Endodermal cell (in vitro differentiated cells): ENCODE measurements at regions not wholly inside any gene's neighbourhood (a gene's known extent, or its start where the extent isn't known, plus 50 kb on each side); places are given as distances from the start of the nearest gene placed in this dataset.

Experiments
- DNase-seq: peaks from one replicate; pipeline ENCODE4 v3.0.0-alpha.2; 2017
- H3K27ac ChIP-seq: 2 replicates; pipeline ENCODE4 v1.5.1; 2013; ENCODE audit warnings: mild to moderate bottlenecking, low read depth, low read length, moderate library complexity
- H3K27me3 ChIP-seq: 2 replicates; pipeline ENCODE4 v1.6.1; 2013; ENCODE audit warnings: mild to moderate bottlenecking, low read length, moderate library complexity; ENCODE audit not compliant: insufficient read depth, control insufficient read depth, poor library complexity, severe bottlenecking
- H3K36me3 ChIP-seq: 2 replicates; pipeline ENCODE4 v1.7.0; 2013; ENCODE audit warnings: mild to moderate bottlenecking, low read length, moderate library complexity; ENCODE audit not compliant: control insufficient read depth, insufficient read depth
- H3K4me1 ChIP-seq: one replicate; pipeline ENCODE4 v1.7.0; 2013; ENCODE audit warnings: low read length; ENCODE audit not compliant: control insufficient read depth, insufficient read depth
- H3K4me3 ChIP-seq: 2 replicates; pipeline ENCODE4 v1.5.1; 2013; ENCODE audit warnings: mild to moderate bottlenecking, low read length, moderate library complexity
- H3K9ac ChIP-seq: 2 replicates; pipeline ENCODE4 v1.6.1; 2013; ENCODE audit warnings: mild to moderate bottlenecking, low read length, moderate library complexity; ENCODE audit not compliant: poor library complexity, severe bottlenecking; ENCODE audit errors: extremely low read depth
- H3K9me3 ChIP-seq: 2 replicates; pipeline ENCODE4 v1.6.1; 2013; ENCODE audit warnings: mild to moderate bottlenecking, low read length, moderate library complexity; ENCODE audit not compliant: control insufficient read depth
- H3K27ac Mint-ChIP-seq: 2 replicates; pipeline ENCODE4 v1.8.0; 2020; ENCODE audit warnings: mixed read lengths
- H3K27me3 Mint-ChIP-seq: 2 replicates; pipeline ENCODE4 v1.8.0; 2021; ENCODE audit warnings: mild to moderate bottlenecking, mixed read lengths; ENCODE audit not compliant: insufficient read depth
- H3K36me3 Mint-ChIP-seq: 2 replicates; pipeline ENCODE4 v1.8.0; 2020; ENCODE audit warnings: low read depth, mixed read lengths
- H3K4me1 Mint-ChIP-seq: 2 replicates; pipeline ENCODE4 v1.8.0; 2020; ENCODE audit warnings: mixed read lengths
- H3K4me3 Mint-ChIP-seq: 2 replicates; pipeline ENCODE4 v1.8.0; 2020; ENCODE audit warnings: mild to moderate bottlenecking, moderate library complexity, mixed read lengths
- H3K9me3 Mint-ChIP-seq: 2 replicates; pipeline ENCODE4 v1.8.0; 2020; ENCODE audit warnings: mild to moderate bottlenecking, mixed read lengths
- CTCF ChIP-seq: fragments of 200-600 bp; sonication (generic); conservative IDR thresholded peaks from 2 replicates; pipeline ENCODE4 v1.5.0; 2021; ENCODE audit warnings: antibody characterized with exemption, mild to moderate bottlenecking
- WGBS, 2 experiments: methylation state at CpG; one replicate each; pipeline versions ENCODE4 v1.1.5 to v1.1.7; 2013; ENCODE audit warnings: missing lambda C conversion rate in 2 of 2, mixed read lengths in 1 of 2; ENCODE audit not compliant: insufficient coverage in 1 of 2, insufficient read length in 1 of 2; 5-methylcytosine and 5-hydroxymethylcytosine counted together

- H3K4me3 Mint-ChIP-seq, result no peak overlapping the region
Observed at GRCh38 chr6:165849534-165850430, 186.7 kb upstream of the PDE10A start.

GRCh38 chr6:165848086-165848426 lies 185.0 kb upstream of the PDE10A start:
- no peak overlapping the region for H3K4me3 ChIP-seq
- Mint-ChIP-seq H3K36me3 (no peaks in the 10 kb centered on the region), H3K4me3 (no peak overlapping the region), H3K9me3 (no peaks in the 10 kb centered on the region), H3K4me1 (peaks cover 17% of the 10 kb centered on the region), H3K27ac (no peak overlapping the region), H3K27me3 (peaks cover 43% of the 10 kb centered on the region)
- peak; percentile 83 for DNase-seq
- no peak overlapping the region for H3K27ac ChIP-seq
- H3K4me1 ChIP-seq, result no peaks in the 10 kb centered on the region
- 86 to 94% methylated on average over 7 to 11 of the region's 11 CpGs for whole genome bisulfite sequencing, 2 experiments
- no peaks in the 10 kb centered on the region for H3K9me3 ChIP-seq
- peaks cover 22% of the 10 kb centered on the region for H3K27me3 ChIP-seq
- H3K9ac ChIP-seq, result no peak overlapping the region
- TF ChIP-seq CTCF, result peak; percentile 78
- H3K36me3 ChIP-seq, result no peaks in the 10 kb centered on the region

More at GRCh38 chr6:165849534-165850430, 186.7 kb upstream of the PDE10A start:
- Mint-ChIP-seq H3K27me3 (peaks cover 58% of the 10 kb centered on the region), H3K4me1 (peaks cover 12% of the 10 kb centered on the region), H3K9me3 (no peaks in the 10 kb centered on the region), H3K27ac (no peak overlapping the region), H3K36me3 (no peaks in the 10 kb centered on the region)
- DNase-seq, result peak; percentile 61
- Histone ChIP-seq H3K4me3 (no peak overlapping the region), H3K27me3 (peaks cover 40% of the 10 kb centered on the region), H3K36me3 (no peaks in the 10 kb centered on the region), H3K9ac (no peak overlapping the region), H3K4me1 (no peaks in the 10 kb centered on the region), H3K27ac (no peak overlapping the region), H3K9me3 (no peaks in the 10 kb centered on the region)
- 68 to 70% methylated on average over 15 to 27 of the region's 27 CpGs for WGBS, 2 experiments
- TF ChIP-seq CTCF, result no peak

- Histone ChIP-seq H3K27me3 (peaks cover 17% of the 10 kb centered on the region), H3K9ac (no peak overlapping the region), H3K4me1 (no peaks in the 10 kb centered on the region), H3K27ac (no peak overlapping the region), H3K4me3 (no peak overlapping the region), H3K36me3 (no peaks in the 10 kb centered on the region), H3K9me3 (no peaks in the 10 kb centered on the region)
- peak; percentile 42 for DNase-seq
- H3K36me3 Mint-ChIP-seq, result no peaks in the 10 kb centered on the region
- H3K4me1 Mint-ChIP-seq, result peaks cover 22% of the 10 kb centered on the region
- no peaks in the 10 kb centered on the region for H3K9me3 Mint-ChIP-seq
- no peak overlapping the region for H3K27ac Mint-ChIP-seq
- TF ChIP-seq CTCF, result no peak
- WGBS, 2 experiments, result 81 to 85% methylated on average over 14 of the region's 14 CpGs
- H3K27me3 Mint-ChIP-seq, result peaks cover 38% of the 10 kb centered on the region
- H3K4me3 Mint-ChIP-seq, result no peak overlapping the region
Observed at GRCh38 chr6:165847407-165848085, 184.5 kb upstream of the PDE10A start.
